Inferior parietal cortex (tissue), 1 donor: ENCODE measurements at regions not wholly inside any gene's neighbourhood (a gene's known extent, or its start where the extent isn't known, plus 50 kb on each side); places are given as distances from the start of the nearest gene placed in this dataset.

ENCODE experiments used
- DNase-seq: peaks from one replicate; pipeline ENCODE4 v3.0.0-alpha.2; 2016; ENCODE audit errors: extremely low spot score

- no peak for DNase-seq
Observed at GRCh38 chr1:231108516-231109302, 53.1 kb upstream of the TRIM67 start.

GRCh38 chr1:231107600-231108326 lies 54.1 kb upstream of the TRIM67 start:
- DNase-seq, result no peak

- no peak for DNase-seq
Observed at GRCh38 chr1:231107151-231107550, 54.7 kb upstream of the TRIM67 start.

- DNase-seq, result no peak
Observed at GRCh38 chr1:231106347-231106746, 55.5 kb upstream of the TRIM67 start.

- DNase-seq, result no peak
Observed at GRCh38 chr1:231104917-231105316, 56.9 kb upstream of the TRIM67 start.

- DNase-seq, result no peak
Observed at GRCh38 chr1:231103961-231104360, 57.9 kb upstream of the TRIM67 start.

DNA sequence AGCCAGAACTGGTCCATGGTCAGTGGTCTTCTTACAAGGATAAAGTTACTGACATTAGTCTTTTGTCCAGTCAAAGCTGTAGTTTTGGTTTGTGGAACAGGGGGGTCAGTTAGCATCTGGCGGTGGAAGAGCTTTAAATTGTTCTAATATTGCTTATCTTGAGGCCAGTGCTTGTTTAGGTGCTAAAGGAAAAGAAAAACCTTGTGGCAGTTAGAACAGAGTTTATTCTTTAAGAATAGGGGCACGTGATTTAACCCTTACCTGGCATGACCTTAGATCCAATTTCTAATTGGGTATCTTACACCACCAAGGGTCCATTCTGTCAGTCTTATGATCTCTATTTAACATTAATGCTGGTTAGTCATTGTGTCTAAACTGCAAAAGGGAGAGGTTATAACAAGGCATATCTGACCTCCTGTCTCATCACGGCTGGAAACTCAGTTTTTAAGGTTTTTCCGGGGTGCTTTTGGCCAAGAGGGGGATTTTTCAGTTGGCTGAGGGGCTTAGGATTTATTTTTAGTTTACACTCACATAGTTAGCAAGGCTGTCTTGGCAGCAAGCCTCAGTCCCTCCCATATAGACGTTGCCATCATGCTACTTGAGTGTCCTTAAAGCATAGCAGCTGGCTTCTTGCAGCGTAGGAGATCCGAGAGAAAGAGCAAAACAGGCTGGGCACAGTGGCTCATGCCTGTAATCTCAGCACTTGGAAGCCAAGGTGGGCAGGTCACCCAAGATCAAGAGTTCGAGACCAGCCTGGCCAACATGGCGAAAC lies 60.1 kb upstream of the FAM89A start:
- DNase-seq, result no peak

DNA sequence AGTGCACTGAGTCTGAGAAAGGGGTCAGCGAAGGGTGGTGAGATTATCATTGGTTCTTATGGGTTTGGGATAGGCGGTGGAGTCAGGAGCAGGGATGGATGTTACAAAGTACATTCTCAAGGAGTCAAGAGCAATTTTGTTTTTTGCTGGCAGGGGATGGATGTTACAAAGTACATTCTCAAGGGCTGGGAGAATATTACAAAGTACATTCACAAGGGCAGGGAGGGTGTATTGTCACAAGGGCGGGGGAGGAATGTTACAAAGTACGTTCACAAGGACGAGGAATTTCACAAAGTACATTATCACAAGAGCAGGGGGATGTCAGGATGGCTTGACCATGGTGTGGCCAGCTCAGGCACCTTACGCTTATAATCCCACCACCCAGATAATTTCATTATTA lies 59.3 kb upstream of the FAM89A start:
- DNase-seq, result no peak

GRCh38 chr1:231095595-231095994 lies 55.5 kb upstream of the FAM89A start:
- DNase-seq, result no peak

- DNase-seq, result no peak
Observed at GRCh38 chr1:231094421-231094820, 54.4 kb upstream of the FAM89A start.

DNA sequence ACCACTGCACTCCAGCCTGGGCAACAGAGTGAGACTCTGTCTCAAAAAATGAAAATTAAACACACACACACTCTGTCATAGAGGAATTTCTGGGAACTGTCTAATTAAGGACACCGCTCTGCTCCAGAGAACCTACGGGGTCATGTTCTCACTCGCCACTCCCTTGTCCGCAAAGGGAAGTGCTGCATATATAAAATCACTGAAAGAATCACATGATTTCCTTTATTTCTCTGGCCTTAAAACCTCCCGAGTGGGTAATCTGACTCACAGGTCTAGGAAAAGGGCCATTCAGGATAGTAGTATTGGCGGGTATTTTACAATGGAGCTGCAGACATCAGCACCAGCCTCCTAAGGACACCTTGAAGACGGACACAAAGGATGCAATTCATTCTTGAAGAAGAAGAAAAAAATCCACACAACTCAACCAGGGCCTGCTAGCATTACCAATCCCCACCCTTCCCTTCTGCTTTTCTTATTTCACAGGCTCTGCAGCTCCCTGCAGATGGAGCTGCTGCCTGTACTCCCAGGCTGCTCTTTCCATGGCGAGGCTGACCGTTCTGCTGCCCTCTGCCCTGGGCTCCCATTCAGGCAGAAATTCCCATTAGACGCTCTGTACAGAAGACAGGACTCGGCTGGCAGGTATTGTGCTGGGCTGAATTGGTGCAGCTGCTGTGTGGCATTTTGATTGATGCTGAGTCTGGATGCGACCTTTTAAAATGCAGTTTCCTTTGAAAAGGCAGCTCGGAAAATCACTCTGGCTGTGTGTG lies 53.3 kb upstream of the FAM89A start:
- peak; percentile 48 for DNase-seq

DNA sequence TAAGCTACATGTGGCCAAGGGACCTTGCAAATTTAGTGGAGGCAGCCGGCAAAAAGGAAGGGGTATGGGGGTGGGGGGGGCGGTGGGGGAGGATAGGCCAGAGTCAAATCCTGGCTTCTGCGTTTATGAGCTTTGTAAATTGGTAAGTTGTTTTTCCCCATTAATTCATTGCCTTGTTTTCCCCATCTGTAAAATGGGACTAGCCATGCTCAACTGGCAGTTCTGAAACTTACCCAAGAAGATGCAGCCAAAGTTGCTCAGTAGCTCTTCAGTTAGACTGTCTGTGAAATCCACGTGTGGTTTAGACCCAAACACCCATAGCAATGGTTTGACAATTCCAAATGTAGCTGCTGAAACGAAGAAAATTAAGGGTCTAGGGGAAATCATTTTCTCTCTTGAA lies 52.3 kb upstream of the FAM89A start:
- DNase-seq, result no peak

- DNase-seq, result peak; percentile 17
Observed at GRCh38 chr1:231091831-231092301, 51.8 kb upstream of the FAM89A start.

GRCh38 chr1:231091415-231091814 lies 51.4 kb upstream of the FAM89A start:
- DNase-seq, result no peak
